HepG2 (cell line): ENCODE measurements at regions not wholly inside any gene's neighbourhood (a gene's known extent, or its start where the extent isn't known, plus 50 kb on each side); places are given as distances from the start of the nearest gene placed in this dataset.

Experiments
- ETV6 ChIP-seq: sonication (generic); formaldehyde crosslinking; conservative IDR thresholded peaks from 2 replicates; pipeline ENCODE4 v1.4.0; 2020; ENCODE audit warnings: missing genetic modification reagents
- EZH2 ChIP-seq: conservative IDR thresholded peaks from 2 replicates; pipeline ENCODE4 v1.6.1; 2012; ENCODE audit warnings: mild to moderate bottlenecking, low read depth, low read length, moderate library complexity
- HDAC6 ChIP-seq: fragments of 200-600 bp; sonication (generic); IDR thresholded peaks from 2 replicates; pipeline ENCODE4 v1.7.0; 2017; ENCODE audit warnings: mild to moderate bottlenecking, antibody characterized with exemption, low read length, low read depth
- POLR2A ChIP-seq, 2 experiments: IDR thresholded peaks; 2 replicates each; pipeline ENCODE4 v1.6.1; 2011; ENCODE audit warnings: low read depth in 2 of 2, low read length in 2 of 2, mild to moderate bottlenecking in 1 of 2, moderate library complexity in 1 of 2; ENCODE audit not compliant: insufficient read depth in 1 of 2
- RBM22 ChIP-seq: fragments of 200-400 bp; formaldehyde crosslinking; optimal IDR thresholded peaks from 2 replicates; pipeline ENCODE3; 2017; ENCODE audit warnings: mild to moderate bottlenecking, low read length, moderate library complexity
- SKI ChIP-seq: fragments of 450-650 bp; IDR thresholded peaks from one replicate; pipeline ENCODE4 v1.6.1; 2018; ENCODE audit warnings: mild to moderate bottlenecking; ENCODE audit not compliant: partially characterized antibody
- TCF12 ChIP-seq, 2 experiments: fragments of 450-650 bp in 1 of 2; sonication (generic) in 1 of 2; formaldehyde crosslinking in 1 of 2; IDR thresholded peaks; 2 replicates each; pipeline versions ENCODE4 v1.6.1 to v1.8.0; 2017 to 2022; ENCODE audit warnings: antibody characterized with exemption in 1 of 2, mild to moderate bottlenecking in 1 of 2, missing genetic modification reagents in 1 of 2, moderate library complexity in 1 of 2
- TSC22D2 ChIP-seq: sonication (generic); formaldehyde crosslinking; IDR thresholded peaks from 2 replicates; pipeline ENCODE4 v1.5.1; 2020; ENCODE audit warnings: missing genetic modification reagents, mild to moderate bottlenecking, borderline replicate concordance
- TF ChIP-seq, protein P1 (sequence below): IDR thresholded peaks from 2 replicates; pipeline ENCODE4 v1.6.1; 2016; ENCODE audit warnings: low read depth, borderline replicate concordance
- TF ChIP-seq, protein P2 (sequence below): sonication (generic); formaldehyde crosslinking; IDR thresholded peaks from 2 replicates; pipeline ENCODE4 v1.4.0; 2020; ENCODE audit warnings: mild to moderate bottlenecking, missing genetic modification reagents

DNA sequence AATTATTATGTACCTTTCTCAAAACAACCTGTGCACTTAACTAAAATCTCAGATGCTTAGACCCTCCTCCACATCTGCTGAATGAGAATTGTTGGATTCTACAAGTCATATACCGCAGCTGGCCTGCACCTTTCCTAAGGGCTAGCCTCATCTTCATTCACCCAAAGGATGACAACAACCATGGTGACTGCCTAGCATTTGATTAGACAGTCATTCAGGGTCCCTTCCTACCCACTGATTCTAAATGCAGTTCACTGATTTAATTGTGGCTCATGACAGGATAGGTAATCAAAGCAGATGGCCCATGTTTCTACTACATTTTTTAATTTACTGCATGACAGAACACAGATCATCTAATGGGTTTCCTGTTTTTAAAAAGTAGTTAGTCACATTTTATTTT is 551.9 kb upstream of the SLC10A2 start:
- TF ChIP-seq, protein P1, sequence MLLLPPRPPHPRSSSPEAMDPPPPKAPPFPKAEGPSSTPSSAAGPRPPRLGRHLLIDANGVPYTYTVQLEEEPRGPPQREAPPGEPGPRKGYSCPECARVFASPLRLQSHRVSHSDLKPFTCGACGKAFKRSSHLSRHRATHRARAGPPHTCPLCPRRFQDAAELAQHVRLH (CRISPR knock-in tag), result no peak
- TF ChIP-seq TCF12 (IDR thresholded peaks at IDR 0.05) (no peak), TCF12 (CRISPR knock-in tag; IDR thresholded peaks at IDR 0.05) (no peak), HDAC6 (no peak), SKI (no peak), TSC22D2 (CRISPR knock-in tag) (no peak), ETV6 (CRISPR knock-in tag) (no peak), POLR2A (IDR thresholded peaks at IDR 0.05; ENCODE audit: insufficient read depth in 1 of 2, low read depth in 2 of 2, low read length in 2 of 2) (no peak), RBM22 (no peak), EZH2 (no peak)
- TF ChIP-seq, protein P2, sequence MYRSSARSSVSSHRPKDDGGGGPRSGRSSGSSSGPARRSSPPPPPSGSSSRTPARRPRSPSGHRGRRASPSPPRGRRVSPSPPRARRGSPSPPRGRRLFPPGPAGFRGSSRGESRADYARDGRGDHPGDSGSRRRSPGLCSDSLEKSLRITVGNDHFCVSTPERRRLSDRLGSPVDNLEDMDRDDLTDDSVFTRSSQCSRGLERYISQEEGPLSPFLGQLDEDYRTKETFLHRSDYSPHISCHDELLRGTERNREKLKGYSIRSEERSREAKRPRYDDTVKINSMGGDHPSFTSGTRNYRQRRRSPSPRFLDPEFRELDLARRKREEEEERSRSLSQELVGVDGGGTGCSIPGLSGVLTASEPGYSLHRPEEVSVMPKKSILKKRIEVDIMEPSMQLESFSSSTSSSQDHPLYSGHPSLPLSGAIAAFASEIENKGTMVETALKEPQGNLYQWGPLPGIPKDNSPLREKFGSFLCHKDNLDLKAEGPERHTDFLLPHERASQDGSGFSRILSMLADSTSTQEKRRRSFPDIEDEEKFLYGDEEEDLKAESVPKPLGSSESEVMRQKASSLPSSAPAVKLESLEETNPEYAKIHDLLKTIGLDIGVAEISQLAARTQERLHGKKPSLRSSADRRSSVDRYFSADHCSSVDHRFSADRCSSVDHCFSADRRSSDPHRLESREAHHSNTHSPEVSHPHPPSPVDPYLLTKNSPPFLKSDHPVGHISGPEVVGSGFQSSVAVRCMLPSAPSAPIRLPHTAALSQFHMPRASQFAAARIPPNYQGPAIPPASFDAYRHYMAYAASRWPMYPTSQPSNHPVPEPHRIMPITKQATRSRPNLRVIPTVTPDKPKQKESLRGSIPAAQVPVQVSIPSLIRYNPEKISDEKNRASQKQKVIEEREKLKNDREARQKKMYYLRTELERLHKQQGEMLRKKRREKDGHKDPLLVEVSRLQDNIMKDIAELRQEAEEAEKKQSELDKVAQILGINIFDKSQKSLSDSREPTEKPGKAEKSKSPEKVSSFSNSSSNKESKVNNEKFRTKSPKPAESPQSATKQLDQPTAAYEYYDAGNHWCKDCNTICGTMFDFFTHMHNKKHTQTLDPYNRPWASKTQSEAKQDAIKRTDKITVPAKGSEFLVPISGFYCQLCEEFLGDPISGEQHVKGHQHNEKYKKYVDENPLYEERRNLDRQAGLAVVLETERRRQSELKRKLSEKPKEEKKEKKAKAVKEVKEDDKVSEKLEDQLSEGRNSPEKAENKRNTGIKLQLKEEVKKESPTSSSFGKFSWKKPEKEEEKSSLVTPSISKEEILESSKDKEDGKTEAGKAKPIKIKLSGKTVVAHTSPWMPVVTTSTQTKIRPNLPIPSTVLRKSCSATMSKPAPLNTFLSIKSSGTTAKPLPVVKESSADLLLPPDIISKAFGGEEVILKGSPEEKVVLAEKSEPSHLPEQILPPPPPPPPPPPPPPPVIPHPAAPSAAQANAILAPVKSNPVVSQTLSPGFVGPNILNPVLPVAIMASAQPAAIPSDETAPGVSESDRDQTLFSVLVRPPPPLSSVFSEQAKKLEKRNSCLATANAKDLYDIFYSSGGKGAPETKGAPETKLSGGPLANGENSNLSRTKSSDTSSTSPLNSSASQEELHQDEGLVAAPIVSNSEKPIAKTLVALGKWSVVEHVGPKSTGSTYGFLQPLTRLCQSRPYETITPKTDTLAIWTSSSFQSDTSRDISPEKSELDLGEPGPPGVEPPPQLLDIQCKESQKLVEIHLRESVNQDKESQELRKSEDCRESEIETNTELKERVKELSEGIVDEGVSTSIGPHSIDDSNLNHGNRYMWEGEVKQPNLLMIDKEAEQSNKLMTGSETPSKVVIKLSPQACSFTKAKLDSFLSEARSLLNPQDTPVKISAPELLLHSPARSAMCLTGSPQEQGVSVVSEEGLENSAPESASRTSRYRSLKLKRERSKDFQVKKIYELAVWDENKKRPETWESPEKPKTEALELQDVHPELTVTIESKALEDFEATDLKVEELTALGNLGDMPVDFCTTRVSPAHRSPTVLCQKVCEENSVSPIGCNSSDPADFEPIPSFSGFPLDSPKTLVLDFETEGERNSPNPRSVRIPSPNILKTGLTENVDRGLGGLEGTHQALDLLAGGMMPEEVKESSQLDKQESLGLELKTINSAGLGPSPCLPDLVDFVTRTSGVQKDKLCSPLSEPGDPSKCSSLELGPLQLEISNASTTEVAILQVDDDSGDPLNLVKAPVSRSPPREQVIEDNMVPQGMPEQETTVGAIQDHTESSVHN (CRISPR knock-in tag), result no peak
